CD1c-positive myeloid dendritic cell (primary cell): ENCODE measurements at regions not wholly inside any gene's neighbourhood (a gene's known extent, or its start where the extent isn't known, plus 50 kb on each side); places are given as distances from the start of the nearest gene placed in this dataset.
A peak's percentile ranks its signal among the peaks of the same experiment; 100 is the strongest.

Source experiments
- DNase-seq: peaks from one replicate; pipeline ENCODE4 v3.0.0-alpha.2; 2016; ENCODE audit errors: extremely low spot score

DNA sequence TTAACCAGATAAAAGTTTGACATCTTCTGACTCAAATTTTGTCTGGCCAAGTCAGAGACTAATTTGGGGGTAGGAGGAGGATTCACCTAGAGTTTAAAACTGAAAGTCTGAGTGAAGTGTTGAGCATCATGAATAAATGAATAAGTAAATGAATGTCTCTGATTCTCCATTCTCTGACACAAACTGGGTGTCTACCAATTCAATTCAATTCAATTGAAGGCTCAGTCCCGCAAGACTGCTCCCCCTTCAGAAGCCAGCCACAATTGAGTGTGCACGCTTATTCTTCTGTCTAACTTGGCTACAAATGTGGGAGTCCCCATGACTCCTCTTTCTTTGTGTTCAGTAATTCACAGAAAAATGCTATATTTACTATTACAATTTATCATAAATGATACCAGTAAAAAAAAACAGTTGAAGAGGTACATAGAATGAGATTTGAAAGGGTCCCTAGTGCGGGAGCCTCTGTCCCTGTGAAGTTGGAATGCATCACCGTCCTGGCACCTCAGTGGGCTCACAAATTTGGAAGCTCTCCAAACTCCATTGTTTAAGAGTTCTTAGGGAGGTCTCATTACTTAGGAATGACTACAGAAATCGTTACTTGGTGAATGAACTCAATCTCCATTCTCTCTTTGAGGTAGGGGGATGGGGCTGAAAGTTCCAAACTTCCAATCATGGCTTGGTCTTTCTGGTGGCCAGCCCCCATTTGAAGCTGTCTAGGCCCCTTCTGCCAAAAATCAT, 243.7 kb upstream of the PHYHIPL start:
- no peak for DNase-seq

- DNase-seq, result no peak
Observed at GRCh38 chr10:58936364-58936763, 240.1 kb upstream of the PHYHIPL start.

DNA sequence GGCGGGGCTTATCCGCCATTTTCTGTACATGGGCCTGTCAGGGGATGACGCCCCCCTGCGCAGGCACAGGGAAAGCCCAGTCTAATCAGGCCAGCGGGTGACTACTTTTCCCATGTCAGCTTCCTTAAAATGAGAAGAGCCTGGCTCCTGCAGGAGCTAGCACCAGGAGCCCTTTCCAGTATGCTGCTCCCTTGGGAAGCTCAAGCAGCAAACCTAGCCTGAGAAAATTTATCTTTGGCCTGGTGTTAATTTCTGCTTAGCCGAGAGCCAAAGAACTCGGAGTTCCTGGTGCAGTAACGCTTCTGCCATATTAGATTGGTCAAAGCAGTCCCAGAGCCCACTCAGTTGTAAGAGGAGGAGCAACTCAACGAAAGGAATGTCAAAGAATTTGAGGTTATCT, 239.0 kb upstream of the PHYHIPL start:
- DNase-seq, result no peak

- DNase-seq, result no peak
Observed at GRCh38 chr10:58942724-58943123, 233.7 kb upstream of the PHYHIPL start.

- DNase-seq, result no peak
Observed at GRCh38 chr10:58943256-58943890, 233.1 kb upstream of the PHYHIPL start.

DNA sequence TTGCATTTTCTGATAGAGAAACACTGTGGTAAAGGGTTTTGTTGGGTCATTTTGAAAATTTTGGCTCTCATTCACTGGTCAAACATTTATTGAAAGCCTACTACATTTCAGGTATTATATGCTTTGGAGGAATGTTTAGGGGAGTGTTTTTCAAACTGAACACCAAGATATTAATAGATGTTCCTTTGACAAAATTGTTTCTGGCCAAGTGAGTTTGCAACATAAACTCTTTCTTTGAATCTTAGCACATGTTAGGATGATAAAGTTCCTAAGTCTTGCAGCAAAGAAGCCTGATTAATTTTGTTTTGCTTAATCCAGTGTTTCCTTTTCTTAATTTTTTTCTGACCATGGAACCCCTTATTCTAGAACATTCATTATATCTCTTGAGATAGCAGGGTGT, 232.5 kb upstream of the PHYHIPL start:
- no peak for DNase-seq

GRCh38 chr10:58948303-58948702, 228.1 kb upstream of the PHYHIPL start:
- no peak for DNase-seq

DNA sequence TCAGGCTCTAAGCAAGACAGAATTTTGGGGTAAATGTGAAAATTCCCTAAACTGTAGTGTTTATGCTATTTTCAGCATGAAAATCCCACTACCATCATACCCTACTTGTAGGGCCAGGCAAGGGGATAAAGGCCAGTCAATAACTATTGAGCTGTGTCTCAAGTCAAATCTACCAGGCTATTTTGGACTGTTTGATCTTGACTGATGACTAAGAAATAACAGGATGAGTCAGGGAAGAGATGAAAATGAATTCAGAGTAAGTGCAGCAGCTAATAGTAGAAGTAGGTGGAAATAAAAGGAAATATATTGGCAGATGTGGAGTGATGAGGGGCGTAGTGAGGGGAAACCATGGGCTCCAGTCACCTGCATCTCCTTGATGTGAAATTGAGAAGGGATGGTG, 225.8 kb upstream of the PHYHIPL start:
- DNase-seq, result no peak

GRCh38 chr10:58951087-58951486, 225.4 kb upstream of the PHYHIPL start:
- no peak for DNase-seq

- no peak for DNase-seq
Observed at GRCh38 chr10:58951746-58952145, 224.7 kb upstream of the PHYHIPL start.

DNA sequence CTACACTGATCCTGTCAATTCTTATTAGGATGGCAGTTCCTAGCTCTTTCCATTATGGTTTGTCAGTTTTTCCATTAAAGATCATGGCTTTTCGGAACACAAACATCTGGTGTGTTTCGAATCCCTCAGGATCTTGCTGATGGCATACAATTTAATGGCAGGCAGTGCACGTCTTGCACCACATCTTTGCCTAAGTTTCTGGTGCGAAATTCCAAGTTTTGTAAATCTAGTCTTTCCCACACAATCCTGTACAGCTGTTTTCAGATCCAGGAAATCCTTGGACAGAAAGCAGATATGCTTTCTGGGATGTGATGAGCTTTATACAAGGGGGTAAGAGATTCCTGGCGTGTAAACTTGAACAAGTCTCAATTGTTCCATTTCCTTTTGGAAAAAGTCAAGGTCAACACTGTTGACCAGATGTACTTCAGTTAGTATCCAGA, 224.3 kb upstream of the PHYHIPL start:
- no peak for DNase-seq

DNA sequence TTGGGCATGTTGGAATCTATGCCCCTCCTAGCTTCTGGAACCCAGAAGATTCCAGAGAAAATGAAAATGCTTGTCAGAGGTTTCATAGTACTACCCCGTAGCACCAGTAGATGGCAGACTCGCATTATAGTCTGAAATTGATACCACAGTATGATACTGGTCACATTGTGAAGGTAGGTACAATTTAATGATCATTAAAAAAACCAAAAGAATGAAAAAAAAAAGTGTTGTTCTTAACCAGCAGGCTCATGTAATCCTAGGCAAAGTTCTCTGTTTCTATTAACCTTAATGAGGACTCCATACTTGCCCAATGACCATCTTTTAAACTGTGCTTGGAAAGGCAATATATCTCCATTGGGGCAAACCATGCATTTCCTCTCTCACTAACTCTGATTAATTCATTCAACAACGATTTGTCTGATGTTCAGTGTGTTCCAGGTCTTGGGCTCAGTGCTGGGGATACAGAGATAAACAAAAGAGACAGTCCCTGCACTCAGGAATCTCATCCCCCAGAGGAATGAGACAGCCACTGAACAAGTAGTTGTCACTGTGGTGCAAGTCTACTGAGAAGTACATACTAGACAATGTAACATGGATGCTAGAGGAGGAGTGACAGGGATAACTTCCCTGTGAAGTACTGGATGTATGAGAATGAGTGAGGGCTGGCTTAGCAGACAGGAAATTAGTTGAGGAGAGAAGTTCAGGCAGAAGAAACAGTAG, 223.5 kb upstream of the PHYHIPL start:
- DNase-seq, result peak; percentile 1

GRCh38 chr10:58954178-58954577, 222.3 kb upstream of the PHYHIPL start:
- no peak for DNase-seq

- DNase-seq, result no peak
Observed at GRCh38 chr10:58955615-58956014, 220.8 kb upstream of the PHYHIPL start.

- DNase-seq, result no peak
Observed at GRCh38 chr10:58956926-58957325, 219.5 kb upstream of the PHYHIPL start.

- DNase-seq, result no peak
Observed at GRCh38 chr10:58957517-58957916, 218.9 kb upstream of the PHYHIPL start.

DNA sequence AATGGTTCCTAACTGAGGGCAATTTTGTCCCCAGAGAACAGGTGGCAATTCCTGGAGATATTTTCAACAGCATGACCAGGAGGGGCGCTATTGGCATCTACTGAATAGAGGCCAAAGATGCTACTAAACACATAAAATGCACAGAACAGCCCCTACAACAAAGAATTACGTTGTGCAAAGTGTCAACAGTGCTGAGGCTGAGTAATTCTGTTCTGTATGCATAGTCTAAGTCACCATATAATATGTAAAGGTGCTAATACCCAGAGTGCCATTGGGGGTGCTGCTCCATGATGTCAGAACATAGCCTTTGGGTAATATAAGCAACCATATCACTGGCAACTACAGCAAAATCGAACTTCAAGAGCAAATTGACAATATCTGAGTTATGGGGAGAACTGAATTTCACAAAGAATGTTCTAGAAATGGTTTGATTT, 213.3 kb upstream of the PHYHIPL start:
- no peak for DNase-seq

DNA sequence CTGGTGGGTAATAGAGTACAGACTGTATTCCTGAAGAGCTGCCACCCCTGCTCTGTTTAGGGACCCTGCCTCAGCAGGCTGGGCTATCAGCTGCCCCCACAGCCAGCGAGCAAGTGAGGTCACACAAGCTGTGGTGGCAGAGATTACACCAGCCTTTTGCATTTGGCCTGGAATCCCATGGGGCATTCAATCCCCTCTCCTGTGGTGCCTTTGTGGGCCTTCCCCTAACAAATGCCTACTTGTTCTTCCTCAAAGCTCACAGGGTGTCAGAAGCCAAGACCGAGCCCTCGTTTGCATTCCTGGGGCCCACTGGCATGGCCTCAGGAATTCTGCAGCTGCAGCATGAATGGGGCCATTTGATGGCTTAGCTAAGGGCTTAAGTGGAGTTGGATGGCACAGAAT, 212.7 kb upstream of the PHYHIPL start:
- DNase-seq, result no peak

- no peak for DNase-seq
Observed at GRCh38 chr10:58965855-58966254, 210.6 kb upstream of the PHYHIPL start.

DNA sequence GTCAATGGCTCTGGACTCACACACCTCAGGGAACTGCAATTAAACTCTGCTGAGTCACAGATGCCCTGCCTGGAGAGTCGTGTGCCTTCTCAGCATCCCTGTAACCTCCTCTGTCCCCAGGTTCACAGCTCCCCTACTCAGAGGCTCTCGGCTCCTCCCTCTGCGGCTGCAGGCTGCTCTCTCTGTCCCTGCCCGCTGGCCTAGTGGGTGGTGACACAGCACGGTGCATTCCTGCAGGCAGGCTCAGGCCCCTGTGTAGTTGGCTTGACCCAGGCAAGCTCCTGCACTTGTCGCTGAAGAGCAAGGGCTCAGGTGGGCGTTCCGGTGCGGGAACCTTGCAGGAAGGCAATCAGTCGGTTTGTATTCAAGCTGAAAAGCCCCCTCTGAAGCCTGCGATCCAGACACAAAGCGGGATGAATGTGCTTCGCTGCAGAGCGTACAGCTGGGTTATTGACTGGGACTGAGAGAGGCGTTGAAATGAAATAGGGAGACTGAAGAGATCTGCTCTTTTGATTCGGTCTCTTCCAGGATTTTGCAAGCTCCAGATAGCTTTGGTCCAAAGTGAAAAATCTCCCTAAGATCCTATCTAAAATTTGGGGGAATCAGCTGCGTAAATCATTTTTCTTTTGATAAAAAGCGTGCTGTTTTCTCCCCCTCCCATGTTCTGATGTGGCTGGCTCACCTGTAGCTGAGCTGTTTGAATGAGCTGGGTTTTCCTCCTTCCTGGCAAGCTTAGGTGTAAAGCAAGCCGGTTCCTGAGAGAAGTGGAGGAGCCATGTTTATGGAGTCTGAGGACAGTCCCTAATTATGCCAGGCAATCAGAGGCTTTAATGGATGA, 208.7 kb upstream of the PHYHIPL start:
- DNase-seq, result no peak

- no peak for DNase-seq
Observed at GRCh38 chr10:58968389-58968755, 208.1 kb upstream of the PHYHIPL start.

DNA sequence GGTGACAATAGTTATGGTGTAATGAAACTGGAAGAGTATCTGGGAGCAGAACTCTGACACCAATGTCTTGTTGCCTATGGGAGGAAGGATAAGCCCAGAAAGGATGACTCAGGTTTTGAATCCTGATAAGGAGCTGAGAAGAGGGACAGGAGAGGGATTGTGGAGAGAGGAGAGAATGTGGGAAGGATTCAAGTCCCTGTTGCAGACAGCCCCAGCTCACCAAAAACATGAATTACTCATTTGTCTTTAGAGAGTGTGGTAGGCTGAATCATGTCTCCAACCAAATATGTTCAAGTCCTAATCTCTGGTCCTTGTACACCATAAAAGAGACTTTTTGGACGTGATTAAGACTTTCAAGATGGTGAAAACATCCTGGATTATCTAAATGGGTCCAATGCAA, 206.9 kb upstream of the PHYHIPL start:
- DNase-seq, result no peak
